CD4-positive, alpha-beta T cell (primary cell): ENCODE measurements at regions not wholly inside any gene's neighbourhood (a gene's known extent, or its start where the extent isn't known, plus 50 kb on each side); places are given as distances from the start of the nearest gene placed in this dataset.

Experiments used
- ATAC-seq: fragments of 200-7000 bp; cut with Tn5 transposase; one replicate; pipeline ENCODE4 v1.10.0; 2022; ENCODE audit warnings: mild to moderate bottlenecking; ENCODE audit not compliant: poor library complexity
- CTCF ChIA-PET: fragments of 350-600 bp; sonication (Branson Sonifier 250); formaldehyde crosslinking; loops from one replicate; lab custom pipeline; 2021; ENCODE audit warnings: antibody characterized with exemption, inconsistent platforms; lab: Charles Lee
- POLR2A ChIA-PET: fragments of 350-600 bp; sonication (Branson Sonifier 250); formaldehyde crosslinking; loops from one replicate; lab custom pipeline; 2021; ENCODE audit warnings: antibody characterized with exemption, inconsistent platforms; lab: Charles Lee
- DNase-seq, 14 experiments: peaks; one replicate each; pipeline ENCODE4 v3.0.0-alpha.2; 2013 to 2020; ENCODE audit warnings: mixed read lengths in 2 of 14
- H3K27ac ChIP-seq, 2 donors: one replicate each; pipeline versions ENCODE4 v1.5.1 to v1.7.0; 2013; ENCODE audit warnings: low read length in 2 of 2, low read depth in 1 of 2, mild to moderate bottlenecking in 1 of 2
- H3K27me3 ChIP-seq, 2 experiments: 1 replicate in 1 of 2; 2 replicates in 1 of 2; pipeline versions ENCODE4 v1.6.1 to v1.7.0; 2013; ENCODE audit warnings: low read length in 2 of 2, control low read depth in 1 of 2, mild to moderate bottlenecking in 1 of 2, moderate library complexity in 1 of 2; ENCODE audit not compliant: insufficient read depth in 2 of 2, control insufficient read depth in 1 of 2
- H3K36me3 ChIP-seq: one replicate; pipeline ENCODE4 v1.6.1; 2013; ENCODE audit warnings: low read length, control low read depth; ENCODE audit not compliant: insufficient read depth
- H3K4me1 ChIP-seq: one replicate; pipeline ENCODE4 v1.6.1; 2013; ENCODE audit warnings: low read length, control low read depth; ENCODE audit not compliant: insufficient read depth
- H3K4me3 ChIP-seq: one replicate; pipeline ENCODE4 v1.5.1; 2013; ENCODE audit warnings: mild to moderate bottlenecking, low read length, moderate library complexity
- H3K9me3 ChIP-seq, 2 experiments: 1 replicate in 1 of 2; 2 replicates in 1 of 2; pipeline versions ENCODE4 v1.6.1 to v1.7.0; 2013; ENCODE audit warnings: low read length in 2 of 2, mild to moderate bottlenecking in 2 of 2, control low read depth in 1 of 2, moderate library complexity in 1 of 2; ENCODE audit not compliant: control insufficient read depth in 1 of 2, insufficient read depth in 1 of 2
- H3K27ac Mint-ChIP-seq: one replicate; pipeline ENCODE4 v1.8.0; 2020; ENCODE audit warnings: mixed read lengths
- H3K27me3 Mint-ChIP-seq: one replicate; pipeline ENCODE4 v1.8.0; 2021; ENCODE audit warnings: mixed read lengths
- H3K36me3 Mint-ChIP-seq: one replicate; pipeline ENCODE4 v1.8.0; 2021; ENCODE audit warnings: low read depth, mixed read lengths
- H3K4me1 Mint-ChIP-seq: one replicate; pipeline ENCODE4 v1.8.0; 2021; ENCODE audit warnings: low read depth, mixed read lengths
- H3K4me3 Mint-ChIP-seq: one replicate; pipeline ENCODE4 v1.8.0; 2020; ENCODE audit warnings: mild to moderate bottlenecking, mixed read lengths
- H3K9me3 Mint-ChIP-seq: one replicate; pipeline ENCODE4 v1.8.0; 2020; ENCODE audit warnings: mixed read lengths
- CTCF ChIP-seq: fragments of 200-600 bp; IDR thresholded peaks from one replicate; pipeline ENCODE4 v1.8.0; 2022; ENCODE audit warnings: antibody characterized with exemption, mild to moderate bottlenecking
- intact Hi-C, 2 experiments: fragments of 100-400 bp; cut with DNase I in 1 of 2; cut with micrococcal nuclease in 1 of 2; formaldehyde crosslinking; loops; one replicate each; pipeline versions ENCODE4 v1.15.1 to v1.9.0; 2023 to 2025; cut with DNase I, micrococcal nuclease

- H3K9me3 Mint-ChIP-seq, result no peaks in the 10 kb centered on the region
- H3K4me3 Mint-ChIP-seq, result no peak overlapping the region
- POLR2A ChIA-PET, result no interaction called here
- intact Hi-C loops, result no loop called here
- no peak for TF ChIP-seq CTCF
- no peak for DNase-seq
- H3K36me3 ChIP-seq, result no peaks in the 10 kb centered on the region
- no peak overlapping the region for H3K4me3 ChIP-seq
- H3K9me3 ChIP-seq, result no peaks in the 10 kb centered on the region
- no peak for ATAC-seq
- H3K36me3 Mint-ChIP-seq, result no peaks in the 10 kb centered on the region
- no peak overlapping the region for H3K27ac Mint-ChIP-seq
- no peaks in the 10 kb centered on the region for H3K27me3 Mint-ChIP-seq
- CTCF ChIA-PET, result no interaction called here
- H3K27ac ChIP-seq, result no peak overlapping the region
- H3K4me1 ChIP-seq, result no peaks in the 10 kb centered on the region
- no peaks in the 10 kb centered on the region for H3K27me3 ChIP-seq
- no peaks in the 10 kb centered on the region for H3K4me1 Mint-ChIP-seq
Measured at GRCh38 chrX:98263135-98263534, 1379.4 kb downstream of the RPA4 start.

GRCh38 chrX:98289726-98290125 is 1406.0 kb downstream of the RPA4 start:
- TF ChIP-seq CTCF, result no peak
- DNase-seq (no peak), ATAC-seq (no peak)
- ChIA-PET CTCF (no interaction called here), POLR2A (no interaction called here)
- no peaks in the 10 kb centered on the region for H3K27me3 Mint-ChIP-seq
- no peaks in the 10 kb centered on the region for H3K4me1 Mint-ChIP-seq
- Histone ChIP-seq H3K27me3 (no peaks in the 10 kb centered on the region), H3K27ac (no peak overlapping the region), H3K4me1 (no peaks in the 10 kb centered on the region), H3K4me3 (no peak overlapping the region), H3K36me3 (no peaks in the 10 kb centered on the region), H3K9me3 (peaks cover 0 to 7% of the 10 kb centered on the region in 2 experiments)
- no peaks in the 10 kb centered on the region for H3K9me3 Mint-ChIP-seq
- no peak overlapping the region for H3K4me3 Mint-ChIP-seq
- intact Hi-C loops, result no loop called here
- no peaks in the 10 kb centered on the region for H3K36me3 Mint-ChIP-seq
- no peak overlapping the region for H3K27ac Mint-ChIP-seq

GRCh38 chrX:98294310-98294709 is 1410.6 kb downstream of the RPA4 start:
- intact Hi-C loops, result no loop called here
- no peak overlapping the region for H3K27ac ChIP-seq
- POLR2A ChIA-PET, result no interaction called here

More at GRCh38 chrX:98294310-98294709, 1410.6 kb downstream of the RPA4 start:
- H3K4me3 Mint-ChIP-seq, result no peak overlapping the region
- H3K27me3 Mint-ChIP-seq, result no peaks in the 10 kb centered on the region
- no peaks in the 10 kb centered on the region for H3K36me3 Mint-ChIP-seq
- H3K9me3 ChIP-seq, result peaks cover 0 to 7% of the 10 kb centered on the region in 2 experiments
- no peak for TF ChIP-seq CTCF
- no peaks in the 10 kb centered on the region for H3K9me3 Mint-ChIP-seq
- ATAC-seq (no peak), DNase-seq (no peak)
- H3K27me3 ChIP-seq, result no peaks in the 10 kb centered on the region
- no peak overlapping the region for H3K27ac Mint-ChIP-seq
- H3K4me1 Mint-ChIP-seq, result no peaks in the 10 kb centered on the region
- no peaks in the 10 kb centered on the region for H3K36me3 ChIP-seq
- CTCF ChIA-PET, result no interaction called here
- no peak overlapping the region for H3K4me3 ChIP-seq
- H3K4me1 ChIP-seq, result no peaks in the 10 kb centered on the region
